ENCODE measurements at regions not wholly inside any gene's neighbourhood (a gene's known extent, or its start where the extent isn't known, plus 50 kb on each side); places are given as distances from the start of the nearest gene placed in this dataset.

DNA sequence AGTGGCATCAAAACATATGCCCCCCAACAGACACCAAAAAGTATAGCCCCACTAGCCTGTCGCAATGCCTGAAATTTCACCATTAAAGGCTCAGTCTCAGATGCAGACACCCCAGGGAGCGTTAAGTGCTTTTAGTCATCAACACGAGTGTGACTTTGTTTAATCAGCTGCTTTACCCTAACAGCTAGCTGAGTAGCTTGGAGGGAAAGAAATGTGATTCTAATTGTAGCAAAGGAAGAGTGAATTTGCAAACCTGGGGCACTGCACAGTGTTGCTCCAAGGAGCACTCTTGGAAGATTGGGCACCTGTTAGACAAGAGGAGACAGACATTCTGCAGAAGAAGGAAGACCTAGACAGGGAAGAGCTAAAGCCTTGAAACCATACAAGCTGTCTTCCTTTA is 145.1 kb downstream of the BEND2 start:
- Histone ChIP-seq H3K27me3 (replicated peaks in 1 of 2; ENCODE audit: control insufficient read depth in 2 of 2, insufficient read depth in 2 of 2, low read length in 1 of 2) (no peaks in the 10 kb centered on the region), H4K20me1 (ENCODE audit: control insufficient read depth, insufficient read depth) (no peaks in the 10 kb centered on the region), H3K79me2 (ENCODE audit: control insufficient read depth, insufficient read depth, low read length) (no peaks in the 10 kb centered on the region), H3K9ac (ENCODE audit: control insufficient read depth, insufficient read depth, low read length) (no peak overlapping the region), H3K4me3 (no peak overlapping the region), H3K27ac (ENCODE audit: control insufficient read depth, insufficient read depth) (no peak overlapping the region), H3K36me3 (ENCODE audit: control insufficient read depth in 2 of 2, insufficient read depth in 2 of 2, low read length in 1 of 2) (no peaks in the 10 kb centered on the region), H2AFZ (ENCODE audit: control insufficient read depth, low read depth, low read length) (no peak overlapping the region), H3K9me3 (replicated peaks; ENCODE audit: control insufficient read depth, insufficient read depth, low read length) (no peaks in the 10 kb centered on the region), H3K4me2 (ENCODE audit: control insufficient read depth, insufficient read depth) (no peak overlapping the region), H3K4me1 (ENCODE audit: control insufficient read depth, insufficient read depth, low read length) (no peaks in the 10 kb centered on the region)
- FAIRE-seq = no peak
- no TSS peak for BruUV-seq (replicated peaks)
- POLR2A ChIA-PET = no interaction called here
- RAD21 ChIA-PET (ENCODE audit: unreplicated experiment) = no interaction called here
- in situ Hi-C loops (cut with MboI) = no loop called here
- WGBS (ENCODE audit: insufficient coverage, insufficient replicate concordance, low lambda C conversion rate, missing lambda C conversion rate) = 16% methylated on average over 3 of the region's 3 CpGs
- intact Hi-C loops (cut with micrococcal nuclease; ENCODE audit: unreplicated experiment) = no loop called here
- ATAC-seq = no peak
- SMC1A ChIA-PET (ENCODE audit: uncharacterized antibody, unreplicated experiment) = no interaction called here
- no peak for DNase-seq (ENCODE audit: low read depth, low spot score)
- TF ChIP-seq HDAC6 (IDR thresholded peaks at IDR 0.05; ENCODE audit: unreplicated experiment) (no peak), ZNF217 (IDR thresholded peaks at IDR 0.05) (no peak), SIN3A (IDR thresholded peaks at IDR 0.05; ENCODE audit: low read depth, low read length) (no peak), RB1 (IDR thresholded peaks at IDR 0.05; ENCODE audit: borderline replicate concordance) (no peak), SREBF1 (IDR thresholded peaks at IDR 0.05; ENCODE audit: low read length) (no peak), IKZF2 (IDR thresholded peaks at IDR 0.05) (no peak), CREB1 (IDR thresholded peaks at IDR 0.05; ENCODE audit: low read depth) (no peak), MXI1 (IDR thresholded peaks at IDR 0.05; ENCODE audit: low read depth, low read length) (no peak), CHD4 (IDR thresholded peaks at IDR 0.05) (no peak), MEF2A (IDR thresholded peaks at IDR 0.05; ENCODE audit: insufficient read depth, low read depth, low read length) (no peak)
- TF ChIP-seq, protein P1, sequence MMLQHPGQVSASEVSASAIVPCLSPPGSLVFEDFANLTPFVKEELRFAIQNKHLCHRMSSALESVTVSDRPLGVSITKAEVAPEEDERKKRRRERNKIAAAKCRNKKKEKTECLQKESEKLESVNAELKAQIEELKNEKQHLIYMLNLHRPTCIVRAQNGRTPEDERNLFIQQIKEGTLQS (IDR thresholded peaks at IDR 0.05; ENCODE audit: borderline replicate concordance, extremely low read depth, low read depth, low read length) = no peak
- TF ChIP-seq, protein P2, sequence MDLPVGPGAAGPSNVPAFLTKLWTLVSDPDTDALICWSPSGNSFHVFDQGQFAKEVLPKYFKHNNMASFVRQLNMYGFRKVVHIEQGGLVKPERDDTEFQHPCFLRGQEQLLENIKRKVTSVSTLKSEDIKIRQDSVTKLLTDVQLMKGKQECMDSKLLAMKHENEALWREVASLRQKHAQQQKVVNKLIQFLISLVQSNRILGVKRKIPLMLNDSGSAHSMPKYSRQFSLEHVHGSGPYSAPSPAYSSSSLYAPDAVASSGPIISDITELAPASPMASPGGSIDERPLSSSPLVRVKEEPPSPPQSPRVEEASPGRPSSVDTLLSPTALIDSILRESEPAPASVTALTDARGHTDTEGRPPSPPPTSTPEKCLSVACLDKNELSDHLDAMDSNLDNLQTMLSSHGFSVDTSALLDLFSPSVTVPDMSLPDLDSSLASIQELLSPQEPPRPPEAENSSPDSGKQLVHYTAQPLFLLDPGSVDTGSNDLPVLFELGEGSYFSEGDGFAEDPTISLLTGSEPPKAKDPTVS (IDR thresholded peaks at IDR 0.05; ENCODE audit: low read depth, low read length) = no peak
- TF ChIP-seq, protein P3, sequence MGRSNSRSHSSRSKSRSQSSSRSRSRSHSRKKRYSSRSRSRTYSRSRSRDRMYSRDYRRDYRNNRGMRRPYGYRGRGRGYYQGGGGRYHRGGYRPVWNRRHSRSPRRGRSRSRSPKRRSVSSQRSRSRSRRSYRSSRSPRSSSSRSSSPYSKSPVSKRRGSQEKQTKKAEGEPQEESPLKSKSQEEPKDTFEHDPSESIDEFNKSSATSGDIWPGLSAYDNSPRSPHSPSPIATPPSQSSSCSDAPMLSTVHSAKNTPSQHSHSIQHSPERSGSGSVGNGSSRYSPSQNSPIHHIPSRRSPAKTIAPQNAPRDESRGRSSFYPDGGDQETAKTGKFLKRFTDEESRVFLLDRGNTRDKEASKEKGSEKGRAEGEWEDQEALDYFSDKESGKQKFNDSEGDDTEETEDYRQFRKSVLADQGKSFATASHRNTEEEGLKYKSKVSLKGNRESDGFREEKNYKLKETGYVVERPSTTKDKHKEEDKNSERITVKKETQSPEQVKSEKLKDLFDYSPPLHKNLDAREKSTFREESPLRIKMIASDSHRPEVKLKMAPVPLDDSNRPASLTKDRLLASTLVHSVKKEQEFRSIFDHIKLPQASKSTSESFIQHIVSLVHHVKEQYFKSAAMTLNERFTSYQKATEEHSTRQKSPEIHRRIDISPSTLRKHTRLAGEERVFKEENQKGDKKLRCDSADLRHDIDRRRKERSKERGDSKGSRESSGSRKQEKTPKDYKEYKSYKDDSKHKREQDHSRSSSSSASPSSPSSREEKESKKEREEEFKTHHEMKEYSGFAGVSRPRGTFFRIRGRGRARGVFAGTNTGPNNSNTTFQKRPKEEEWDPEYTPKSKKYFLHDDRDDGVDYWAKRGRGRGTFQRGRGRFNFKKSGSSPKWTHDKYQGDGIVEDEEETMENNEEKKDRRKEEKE (IDR thresholded peaks at IDR 0.05) = no peak
- TF ChIP-seq, protein P4, sequence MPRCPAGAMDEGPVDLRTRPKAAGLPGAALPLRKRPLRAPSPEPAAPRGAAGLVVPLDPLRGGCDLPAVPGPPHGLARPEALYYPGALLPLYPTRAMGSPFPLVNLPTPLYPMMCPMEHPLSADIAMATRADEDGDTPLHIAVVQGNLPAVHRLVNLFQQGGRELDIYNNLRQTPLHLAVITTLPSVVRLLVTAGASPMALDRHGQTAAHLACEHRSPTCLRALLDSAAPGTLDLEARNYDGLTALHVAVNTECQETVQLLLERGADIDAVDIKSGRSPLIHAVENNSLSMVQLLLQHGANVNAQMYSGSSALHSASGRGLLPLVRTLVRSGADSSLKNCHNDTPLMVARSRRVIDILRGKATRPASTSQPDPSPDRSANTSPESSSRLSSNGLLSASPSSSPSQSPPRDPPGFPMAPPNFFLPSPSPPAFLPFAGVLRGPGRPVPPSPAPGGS (IDR thresholded peaks at IDR 0.05; ENCODE audit: borderline replicate concordance, insufficient read depth, low read depth, low read length, poor library complexity, severe bottlenecking) = no peak
- TF ChIP-seq, protein P5, sequence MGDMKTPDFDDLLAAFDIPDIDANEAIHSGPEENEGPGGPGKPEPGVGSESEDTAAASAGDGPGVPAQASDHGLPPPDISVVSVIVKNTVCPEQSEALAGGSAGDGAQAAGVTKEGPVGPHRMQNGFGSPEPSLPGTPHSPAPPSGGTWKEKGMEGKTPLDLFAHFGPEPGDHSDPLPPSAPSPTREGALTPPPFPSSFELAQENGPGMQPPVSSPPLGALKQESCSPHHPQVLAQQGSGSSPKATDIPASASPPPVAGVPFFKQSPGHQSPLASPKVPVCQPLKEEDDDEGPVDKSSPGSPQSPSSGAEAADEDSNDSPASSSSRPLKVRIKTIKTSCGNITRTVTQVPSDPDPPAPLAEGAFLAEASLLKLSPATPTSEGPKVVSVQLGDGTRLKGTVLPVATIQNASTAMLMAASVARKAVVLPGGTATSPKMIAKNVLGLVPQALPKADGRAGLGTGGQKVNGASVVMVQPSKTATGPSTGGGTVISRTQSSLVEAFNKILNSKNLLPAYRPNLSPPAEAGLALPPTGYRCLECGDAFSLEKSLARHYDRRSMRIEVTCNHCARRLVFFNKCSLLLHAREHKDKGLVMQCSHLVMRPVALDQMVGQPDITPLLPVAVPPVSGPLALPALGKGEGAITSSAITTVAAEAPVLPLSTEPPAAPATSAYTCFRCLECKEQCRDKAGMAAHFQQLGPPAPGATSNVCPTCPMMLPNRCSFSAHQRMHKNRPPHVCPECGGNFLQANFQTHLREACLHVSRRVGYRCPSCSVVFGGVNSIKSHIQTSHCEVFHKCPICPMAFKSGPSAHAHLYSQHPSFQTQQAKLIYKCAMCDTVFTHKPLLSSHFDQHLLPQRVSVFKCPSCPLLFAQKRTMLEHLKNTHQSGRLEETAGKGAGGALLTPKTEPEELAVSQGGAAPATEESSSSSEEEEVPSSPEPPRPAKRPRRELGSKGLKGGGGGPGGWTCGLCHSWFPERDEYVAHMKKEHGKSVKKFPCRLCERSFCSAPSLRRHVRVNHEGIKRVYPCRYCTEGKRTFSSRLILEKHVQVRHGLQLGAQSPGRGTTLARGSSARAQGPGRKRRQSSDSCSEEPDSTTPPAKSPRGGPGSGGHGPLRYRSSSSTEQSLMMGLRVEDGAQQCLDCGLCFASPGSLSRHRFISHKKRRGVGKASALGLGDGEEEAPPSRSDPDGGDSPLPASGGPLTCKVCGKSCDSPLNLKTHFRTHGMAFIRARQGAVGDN (IDR thresholded peaks at IDR 0.05) = no peak
- CTCF ChIA-PET = no interaction called here
